Suprapubic skin (tissue), 4 donors: ENCODE measurements at regions not wholly inside any gene's neighbourhood (a gene's known extent, or its start where the extent isn't known, plus 50 kb on each side); places are given as distances from the start of the nearest gene placed in this dataset.

Experiments used
- DNase-seq, 2 donors: peaks; one replicate each; pipeline ENCODE4 v3.0.0-alpha.2; 2019; ENCODE audit warnings: low spot score in 2 of 2
- H3K27ac ChIP-seq: fragments of 200-600 bp; sonication (generic); one replicate; pipeline ENCODE4 v1.5.1; 2019
- H3K27me3 ChIP-seq: fragments of 200-600 bp; sonication (generic); one replicate; pipeline ENCODE4 v1.5.1; 2019
- H3K36me3 ChIP-seq: fragments of 200-600 bp; sonication (generic); one replicate; pipeline ENCODE4 v1.5.1; 2019
- H3K4me1 ChIP-seq: fragments of 200-600 bp; sonication (generic); one replicate; pipeline ENCODE4 v1.5.1; 2019
- H3K4me3 ChIP-seq: fragments of 200-600 bp; sonication (generic); one replicate; pipeline ENCODE4 v1.5.1; 2019; ENCODE audit warnings: mild to moderate bottlenecking
- H3K9me3 ChIP-seq: fragments of 200-600 bp; sonication (generic); one replicate; pipeline ENCODE4 v1.5.1; 2019
- CTCF ChIP-seq, 2 donors: fragments of 200-600 bp in 1 of 2; fragments of 450-650 bp in 1 of 2; sonication (generic) in 1 of 2; IDR thresholded peaks; one replicate each; pipeline ENCODE4 v1.5.1; 2016 to 2019; ENCODE audit warnings: antibody characterized with exemption in 2 of 2, mild to moderate bottlenecking in 1 of 2, moderate library complexity in 1 of 2
- EP300 ChIP-seq: sonication (generic); formaldehyde crosslinking; IDR thresholded peaks from one replicate; pipeline ENCODE4 v1.6.1; 2017; ENCODE audit warnings: antibody characterized with exemption
- POLR2A ChIP-seq, 2 donors: fragments of 450-650 bp; IDR thresholded peaks; one replicate each; pipeline ENCODE4 v1.6.1; 2017; ENCODE audit warnings: antibody characterized with exemption in 2 of 2, mild to moderate bottlenecking in 2 of 2, moderate library complexity in 2 of 2
- POLR2AphosphoS5 ChIP-seq, 3 donors: sonication (generic); formaldehyde crosslinking; IDR thresholded peaks; one replicate each; pipeline ENCODE4 v1.6.1; 2017; ENCODE audit warnings: antibody characterized with exemption in 3 of 3
- WGBS: methylation state at CpG from one replicate; pipeline ENCODE4 v1.1.5; 2018; 5-methylcytosine and 5-hydroxymethylcytosine counted together

- Histone ChIP-seq H3K4me3 (no peak overlapping the region), H3K4me1 (no peaks in the 10 kb centered on the region), H3K36me3 (no peaks in the 10 kb centered on the region), H3K27ac (no peak overlapping the region), H3K27me3 (peaks cover under 1% of the 10 kb centered on the region), H3K9me3 (no peaks in the 10 kb centered on the region)
- DNase-seq: no peak
- TF ChIP-seq CTCF (IDR thresholded peaks at IDR 0.05) (no peak), POLR2A (IDR thresholded peaks at IDR 0.05) (no peak)
- WGBS: 69% methylated on average over 3 of the region's 3 CpGs
Measured at GRCh38 chr16:9286930-9287329, 195.5 kb downstream of the HAPSTR1 start.

- WGBS: 28% methylated on average over 2 of the region's 2 CpGs
- Histone ChIP-seq H3K4me3 (no peak overlapping the region), H3K36me3 (no peaks in the 10 kb centered on the region), H3K4me1 (no peaks in the 10 kb centered on the region), H3K27me3 (no peaks in the 10 kb centered on the region), H3K9me3 (no peaks in the 10 kb centered on the region), H3K27ac (no peak overlapping the region)
- no peak for DNase-seq
- TF ChIP-seq POLR2A (IDR thresholded peaks at IDR 0.05) (no peak), POLR2AphosphoS5 (IDR thresholded peaks at IDR 0.05) (no peak), EP300 (no peak), CTCF (IDR thresholded peaks at IDR 0.05) (no peak)
Measured at GRCh38 chr16:9296271-9296590, 204.8 kb downstream of the HAPSTR1 start.

- TF ChIP-seq CTCF (IDR thresholded peaks at IDR 0.05): peak in 1 of 2 donors; percentile 31
- TF ChIP-seq POLR2AphosphoS5 (IDR thresholded peaks at IDR 0.05): no peak
- Histone ChIP-seq H3K27me3 (no peaks in the 10 kb centered on the region), H3K9me3 (no peaks in the 10 kb centered on the region), H3K27ac (no peak overlapping the region), H3K36me3 (no peaks in the 10 kb centered on the region), H3K4me1 (no peaks in the 10 kb centered on the region), H3K4me3 (no peak overlapping the region)
- DNase-seq: no peak
- WGBS: 59% methylated on average over 12 of the region's 12 CpGs
Measured at GRCh38 chr16:9297437-9298113, 206.1 kb downstream of the HAPSTR1 start.

- no peak for TF ChIP-seq POLR2A (IDR thresholded peaks at IDR 0.05)
- no peak for TF ChIP-seq EP300
- no peak for TF ChIP-seq POLR2AphosphoS5 (IDR thresholded peaks at IDR 0.05)
- no peak for TF ChIP-seq CTCF (IDR thresholded peaks at IDR 0.05)
- no peaks in the 10 kb centered on the region for H3K36me3 ChIP-seq
- H3K9me3 ChIP-seq: no peaks in the 10 kb centered on the region
- H3K4me3 ChIP-seq: no peak overlapping the region
- no peak overlapping the region for H3K27ac ChIP-seq
- no peak for DNase-seq
- H3K4me1 ChIP-seq: no peaks in the 10 kb centered on the region
- no peaks in the 10 kb centered on the region for H3K27me3 ChIP-seq
- WGBS: 83% methylated on average over 3 of the region's 4 CpGs
Measured at GRCh38 chr16:9300252-9300651, 208.8 kb downstream of the HAPSTR1 start.

- TF ChIP-seq EP300 (no peak), CTCF (IDR thresholded peaks at IDR 0.05) (no peak), POLR2A (IDR thresholded peaks at IDR 0.05) (no peak), POLR2AphosphoS5 (IDR thresholded peaks at IDR 0.05) (no peak)
- H3K9me3 ChIP-seq: no peaks in the 10 kb centered on the region
- DNase-seq: no peak
- no peaks in the 10 kb centered on the region for H3K36me3 ChIP-seq
- H3K4me3 ChIP-seq: no peak overlapping the region
- no peaks in the 10 kb centered on the region for H3K27me3 ChIP-seq
- 58% methylated on average over 6 of the region's 6 CpGs for WGBS
- H3K27ac ChIP-seq: no peak overlapping the region
- no peaks in the 10 kb centered on the region for H3K4me1 ChIP-seq
Measured at GRCh38 chr16:9302072-9302471, 210.6 kb downstream of the HAPSTR1 start.
